GM18519 (cell line): ENCODE measurements at regions not wholly inside any gene's neighbourhood (a gene's known extent, or its start where the extent isn't known, plus 50 kb on each side); places are given as distances from the start of the nearest gene placed in this dataset.
"Not testable (repeated sequence)": the region's sequence is repeated elsewhere in the genome, so short reads cannot be mapped to it uniquely, and the experiment has no call there.

Experiments used
- ATAC-seq: cut with Tn5 transposase; IDR thresholded peaks from one replicate; pipeline ENCODE4 v1.9.1; 2021; ENCODE audit warnings: mild to moderate bottlenecking, moderate library complexity; ENCODE audit not compliant: unreplicated experiment, low FRiP score

- ATAC-seq, result no peak
Observed at GRCh38 chr7:81245353-81245752, 326.5 kb upstream of the SEMA3C start.

GRCh38 chr7:81244224-81244623 lies 325.4 kb upstream of the SEMA3C start:
- ATAC-seq, result no peak

- ATAC-seq, result no peak
Observed at GRCh38 chr7:81236560-81236959, 317.7 kb upstream of the SEMA3C start.

- ATAC-seq, result no peak
Observed at GRCh38 chr7:81235997-81236396, 317.1 kb upstream of the SEMA3C start.

- ATAC-seq, result no peak
Observed at GRCh38 chr7:81234896-81235295, 316.0 kb upstream of the SEMA3C start.

- ATAC-seq, result no peak
Observed at GRCh38 chr7:81233208-81233940, 314.5 kb upstream of the SEMA3C start.

GRCh38 chr7:81232084-81232799 lies 313.4 kb upstream of the SEMA3C start:
- ATAC-seq, result no peak

GRCh38 chr7:81231301-81231838 lies 312.5 kb upstream of the SEMA3C start:
- ATAC-seq, result no peak

GRCh38 chr7:81226234-81226633 lies 307.4 kb upstream of the SEMA3C start:
- no peak for ATAC-seq

- ATAC-seq, result not testable (repeated sequence)
Observed at GRCh38 chr7:81222692-81223091, 303.8 kb upstream of the SEMA3C start.

- no peak for ATAC-seq
Observed at GRCh38 chr7:81221527-81222217, 302.8 kb upstream of the SEMA3C start.

GRCh38 chr7:81218480-81219106 lies 299.7 kb upstream of the SEMA3C start:
- ATAC-seq, result no peak

- no peak for ATAC-seq
Observed at GRCh38 chr7:81213394-81213793, 294.5 kb upstream of the SEMA3C start.

- no peak for ATAC-seq
Observed at GRCh38 chr7:81211934-81212320, 293.1 kb upstream of the SEMA3C start.

- no peak for ATAC-seq
Observed at GRCh38 chr7:81211204-81211933, 292.5 kb upstream of the SEMA3C start.

GRCh38 chr7:81210137-81211064 lies 291.6 kb upstream of the SEMA3C start:
- no peak for ATAC-seq

GRCh38 chr7:81209059-81209458 lies 290.2 kb upstream of the SEMA3C start:
- ATAC-seq, result no peak

- no peak for ATAC-seq
Observed at GRCh38 chr7:81207801-81208200, 288.9 kb upstream of the SEMA3C start.
